HCT116 (cell line): ENCODE measurements at regions not wholly inside any gene's neighbourhood (a gene's known extent, or its start where the extent isn't known, plus 50 kb on each side); places are given as distances from the start of the nearest gene placed in this dataset.

Experiments used
- EZH2 ChIP-seq: fragments of 200-600 bp; sonication (generic); IDR thresholded peaks from 2 replicates; pipeline ENCODE4 v1.6.1; 2017; ENCODE audit warnings: antibody characterized with exemption, mixed run types
- MAX ChIP-seq: IDR thresholded peaks from 2 replicates; pipeline ENCODE4 v1.6.1; 2012
- POLR2A ChIP-seq: IDR thresholded peaks from 2 replicates; pipeline ENCODE4 v1.7.0; 2011; ENCODE audit warnings: borderline replicate concordance; ENCODE audit not compliant: insufficient read depth, insufficient read length; ENCODE audit errors: extremely low read depth
- POLR2AphosphoS5 ChIP-seq: IDR thresholded peaks from 2 replicates; pipeline ENCODE4 v1.6.1; 2011; ENCODE audit warnings: mild to moderate bottlenecking, low read depth, low read length, moderate library complexity
- RAD21 ChIP-seq: IDR thresholded peaks from 2 replicates; pipeline ENCODE4 v1.6.1; 2012; ENCODE audit warnings: low read depth, mild to moderate bottlenecking
- SIN3A ChIP-seq: IDR thresholded peaks from 2 replicates; pipeline ENCODE4 v1.6.1; 2012; ENCODE audit warnings: low read depth
- ZNF274 ChIP-seq: fragments of 200-500 bp; sonication (Bioruptor generic); IDR thresholded peaks from 2 replicates; pipeline ENCODE4 v1.6.1; 2014; ENCODE audit warnings: mild to moderate bottlenecking, low read depth, low read length, inconsistent platforms
- TF ChIP-seq, protein P1 (sequence below): IDR thresholded peaks from 2 replicates; pipeline ENCODE4 v1.6.1; 2011; ENCODE audit warnings: mild to moderate bottlenecking, low read length, moderate library complexity; ENCODE audit not compliant: insufficient replicate concordance; ENCODE audit errors: extremely low read depth
- TF ChIP-seq, protein P2 (sequence below), 3 experiments: fragments of 200-600 bp in 1 of 3; sonication (generic) in 1 of 3; IDR thresholded peaks in 2 of 3; conservative IDR thresholded peaks in 1 of 3; 2 replicates each; pipeline ENCODE4 v1.5.1; 2012 to 2017; ENCODE audit warnings: low read depth in 2 of 3, low read length in 2 of 3, antibody characterized with exemption in 1 of 3, borderline replicate concordance in 1 of 3, control low read depth in 1 of 3, mild to moderate bottlenecking in 1 of 3, mixed read lengths in 1 of 3, mixed run types in 1 of 3, moderate library complexity in 1 of 3; ENCODE audit not compliant: insufficient read depth in 1 of 3

DNA sequence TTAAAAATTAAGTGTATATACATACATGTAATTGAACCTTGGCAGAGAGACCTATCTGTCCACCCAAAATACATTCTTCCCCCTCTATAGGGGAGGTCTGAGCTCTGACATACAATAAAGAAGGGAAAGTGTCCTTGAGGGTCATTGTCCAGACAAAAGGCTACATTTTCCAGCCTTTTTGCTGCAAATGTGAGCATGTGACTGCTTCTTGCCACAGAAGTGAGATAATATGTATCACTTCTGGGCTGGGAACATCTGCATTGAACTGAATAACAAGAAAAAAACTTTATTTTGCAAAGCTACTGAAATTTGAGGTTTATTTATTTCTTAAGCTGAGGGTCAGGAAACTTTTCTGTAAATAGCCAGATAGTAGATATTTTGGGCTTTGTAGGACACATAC lies 131.3 kb downstream of the TBC1D30 start:
- TF ChIP-seq POLR2AphosphoS5 (no peak), ZNF274 (no peak), POLR2A (no peak), EZH2 (no peak), SIN3A (no peak), RAD21 (no peak), MAX (no peak)
- TF ChIP-seq, protein P1, sequence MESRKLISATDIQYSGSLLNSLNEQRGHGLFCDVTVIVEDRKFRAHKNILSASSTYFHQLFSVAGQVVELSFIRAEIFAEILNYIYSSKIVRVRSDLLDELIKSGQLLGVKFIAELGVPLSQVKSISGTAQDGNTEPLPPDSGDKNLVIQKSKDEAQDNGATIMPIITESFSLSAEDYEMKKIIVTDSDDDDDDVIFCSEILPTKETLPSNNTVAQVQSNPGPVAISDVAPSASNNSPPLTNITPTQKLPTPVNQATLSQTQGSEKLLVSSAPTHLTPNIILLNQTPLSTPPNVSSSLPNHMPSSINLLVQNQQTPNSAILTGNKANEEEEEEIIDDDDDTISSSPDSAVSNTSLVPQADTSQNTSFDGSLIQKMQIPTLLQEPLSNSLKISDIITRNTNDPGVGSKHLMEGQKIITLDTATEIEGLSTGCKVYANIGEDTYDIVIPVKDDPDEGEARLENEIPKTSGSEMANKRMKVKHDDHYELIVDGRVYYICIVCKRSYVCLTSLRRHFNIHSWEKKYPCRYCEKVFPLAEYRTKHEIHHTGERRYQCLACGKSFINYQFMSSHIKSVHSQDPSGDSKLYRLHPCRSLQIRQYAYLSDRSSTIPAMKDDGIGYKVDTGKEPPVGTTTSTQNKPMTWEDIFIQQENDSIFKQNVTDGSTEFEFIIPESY = no peak
- TF ChIP-seq, protein P2, sequence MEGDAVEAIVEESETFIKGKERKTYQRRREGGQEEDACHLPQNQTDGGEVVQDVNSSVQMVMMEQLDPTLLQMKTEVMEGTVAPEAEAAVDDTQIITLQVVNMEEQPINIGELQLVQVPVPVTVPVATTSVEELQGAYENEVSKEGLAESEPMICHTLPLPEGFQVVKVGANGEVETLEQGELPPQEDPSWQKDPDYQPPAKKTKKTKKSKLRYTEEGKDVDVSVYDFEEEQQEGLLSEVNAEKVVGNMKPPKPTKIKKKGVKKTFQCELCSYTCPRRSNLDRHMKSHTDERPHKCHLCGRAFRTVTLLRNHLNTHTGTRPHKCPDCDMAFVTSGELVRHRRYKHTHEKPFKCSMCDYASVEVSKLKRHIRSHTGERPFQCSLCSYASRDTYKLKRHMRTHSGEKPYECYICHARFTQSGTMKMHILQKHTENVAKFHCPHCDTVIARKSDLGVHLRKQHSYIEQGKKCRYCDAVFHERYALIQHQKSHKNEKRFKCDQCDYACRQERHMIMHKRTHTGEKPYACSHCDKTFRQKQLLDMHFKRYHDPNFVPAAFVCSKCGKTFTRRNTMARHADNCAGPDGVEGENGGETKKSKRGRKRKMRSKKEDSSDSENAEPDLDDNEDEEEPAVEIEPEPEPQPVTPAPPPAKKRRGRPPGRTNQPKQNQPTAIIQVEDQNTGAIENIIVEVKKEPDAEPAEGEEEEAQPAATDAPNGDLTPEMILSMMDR (IDR thresholded peaks at IDR 0.05 in 2 of 3, conservative IDR thresholded peaks at IDR 0.05 in 1 of 3; ENCODE audit: borderline replicate concordance in 1 of 3, insufficient read depth in 1 of 3, low read depth in 2 of 3, low read length in 2 of 3) = no peak
